ENCODE measurements at regions not wholly inside any gene's neighbourhood (a gene's known extent, or its start where the extent isn't known, plus 50 kb on each side); places are given as distances from the start of the nearest gene placed in this dataset.
A peak's percentile ranks its signal among the peaks of the same experiment; 100 is the strongest.

DNA sequence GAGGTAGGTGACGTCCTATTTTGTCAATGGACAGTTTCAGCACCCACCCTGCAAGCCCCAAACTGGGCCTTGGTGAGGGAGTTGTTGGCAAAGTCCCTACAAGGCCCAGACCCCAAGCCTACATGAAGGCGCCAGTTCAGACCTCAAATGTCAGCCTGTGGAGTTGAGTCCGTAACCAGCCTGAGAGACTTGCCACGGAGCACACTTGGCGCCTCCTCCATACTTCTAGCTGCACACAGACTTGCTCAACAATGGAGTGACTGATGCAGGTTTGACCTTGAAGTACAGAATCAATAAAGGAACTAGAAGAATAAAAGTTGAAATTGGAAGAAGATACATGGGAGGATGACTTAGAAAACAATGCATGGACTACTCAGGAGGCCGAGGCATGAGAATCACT lies 134.3 kb downstream of the PROX1 start:
- ATAC-seq (replicated peaks in 6 of 8) = no peak
- in situ Hi-C loops (cut with MboI; ENCODE audit: low pct_unique_long_range_greater_than_20kb in 2 of 9, low sequenced_read_pairs in 9 of 9, unreplicated experiment in 9 of 9) = loop anchor here in 2 of 9 experiments (10.0 kb wide), 1 partner anchor 877 kb away; no protein-coding TSS in a partner anchor
- Histone ChIP-seq H3K4me1 (replicated peaks in 1 of 2) (peaks cover 7 to 10% of the 10 kb centered on the region in 2 donors), H3K27ac (no peak overlapping the region), H3K4me3 (no peak overlapping the region)
- 0 to 100% (median 84%) methylated on average over 1 to 6 of the region's 6 CpGs; no CpG with 5 or more reads in 2 of the 10 experiments for WGBS, 10 experiments

DNA sequence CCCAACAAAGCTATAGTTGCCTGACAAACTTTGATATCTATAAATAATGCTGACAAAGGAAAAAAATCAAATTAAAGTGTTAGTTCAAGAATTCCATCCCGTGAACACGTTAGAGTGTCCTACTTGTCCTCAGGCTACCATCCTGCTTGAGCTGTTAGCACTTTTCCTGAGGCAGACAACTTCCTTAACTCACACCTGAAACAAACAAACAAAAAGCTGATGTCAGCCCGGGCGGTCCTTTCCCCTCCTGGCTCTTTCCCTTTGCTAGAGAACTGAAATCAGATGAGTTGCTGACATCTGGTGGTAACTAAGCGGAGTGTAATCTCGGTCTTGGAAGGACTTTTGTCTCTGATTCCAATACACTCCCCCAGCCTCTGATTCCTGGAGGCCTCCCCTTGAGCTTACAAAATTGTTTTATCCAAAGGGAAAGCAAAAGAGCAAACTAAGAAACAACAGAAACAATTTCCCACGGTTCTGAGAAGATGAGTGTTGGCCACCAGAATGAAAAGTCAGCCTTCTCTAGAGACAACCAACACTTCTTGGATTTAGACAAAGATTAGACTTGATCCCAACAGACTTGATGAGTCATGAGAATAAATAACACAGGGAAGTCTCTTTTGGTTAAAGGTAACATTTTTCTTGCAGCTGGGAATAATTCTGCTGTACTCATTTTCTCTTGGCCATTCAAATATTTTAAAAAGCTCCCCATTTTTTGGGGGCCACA lies 135.4 kb downstream of the PROX1 start:
- ATAC-seq (replicated peaks in 6 of 8) = peak; percentile 84 to 96 (median 90)
- H3K27ac ChIP-seq = no peak overlapping the region
- H3K4me1 ChIP-seq (replicated peaks in 1 of 2) = peaks cover 7 to 10% of the 10 kb centered on the region in 2 donors
- WGBS, 10 experiments = 0 to 20% (median 5%) methylated on average over 1 to 7 of the region's 7 CpGs
- in situ Hi-C loops (cut with MboI; ENCODE audit: low pct_unique_long_range_greater_than_20kb in 2 of 9, low sequenced_read_pairs in 9 of 9, unreplicated experiment in 9 of 9) = loop anchor here in 2 of 9 experiments (10.0 kb wide), 1 partner anchor 878 kb away; no protein-coding TSS in a partner anchor
- no peak overlapping the region for H3K4me3 ChIP-seq

- ATAC-seq (replicated peaks in 6 of 8) = no peak
- Histone ChIP-seq H3K4me1 (replicated peaks in 1 of 2) (peaks cover 7 to 10% of the 10 kb centered on the region in 2 donors), H3K4me3 (no peak overlapping the region), H3K27ac (no peak overlapping the region)
- in situ Hi-C loops (cut with MboI; ENCODE audit: low pct_unique_long_range_greater_than_20kb in 2 of 9, low sequenced_read_pairs in 9 of 9, unreplicated experiment in 9 of 9) = loop anchor here in 2 of 9 experiments (10.0 kb wide), 1 partner anchor 880 kb away; no protein-coding TSS in a partner anchor
- WGBS, 10 experiments = 40 to 90% (median 75%) methylated on average over 1 to 7 of the region's 7 CpGs; no CpG with 5 or more reads in 1 of the 10 experiments
Measured at GRCh38 chr1:214124281-214124805, 136.6 kb downstream of the PROX1 start.

GRCh38 chr1:214124915-214125314 lies 137.1 kb downstream of the PROX1 start:
- ATAC-seq (replicated peaks in 6 of 8) = no peak
- 40 to 100% (median 56%) methylated on average over 1 to 4 of the region's 4 CpGs for WGBS, 10 experiments
- in situ Hi-C loops (cut with MboI; ENCODE audit: low pct_unique_long_range_greater_than_20kb in 2 of 9, low sequenced_read_pairs in 9 of 9, unreplicated experiment in 9 of 9) = loop anchor here in 3 of 9 experiments (10.0 to 25.0 kb wide), 2 partner anchors 738 to 880 kb away; no protein-coding TSS in a partner anchor
- Histone ChIP-seq H3K4me1 (replicated peaks in 1 of 2) (peaks cover 7 to 10% of the 10 kb centered on the region in 2 donors), H3K27ac (no peak overlapping the region), H3K4me3 (no peak overlapping the region)

DNA sequence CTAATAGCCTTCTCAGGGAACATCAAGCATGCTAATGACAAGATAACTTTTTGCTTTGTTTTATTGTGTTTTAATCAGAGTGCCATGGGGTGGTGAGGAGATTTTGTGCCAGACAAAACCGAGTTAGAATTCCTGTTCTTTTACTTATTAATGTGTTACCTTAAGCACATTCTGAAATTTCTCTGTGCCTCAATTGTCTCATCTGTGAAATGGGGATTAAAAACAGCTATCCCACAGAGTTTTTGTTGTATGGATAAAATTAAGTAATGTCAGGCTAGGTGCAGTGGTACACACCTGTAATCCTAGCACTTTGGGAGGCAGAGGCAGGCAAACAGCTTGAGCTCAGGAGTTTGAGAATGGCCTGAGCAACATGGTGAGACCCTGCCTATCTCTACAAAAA lies 138.0 kb downstream of the PROX1 start:
- H3K4me1 ChIP-seq (replicated peaks in 1 of 2) = peaks cover 7 to 10% of the 10 kb centered on the region in 2 donors
- no peak overlapping the region for H3K4me3 ChIP-seq
- no peak for ATAC-seq (replicated peaks in 6 of 8)
- no peak overlapping the region for H3K27ac ChIP-seq
- WGBS, 10 experiments = 0 to 100% (median 86%) methylated on average over 1 of the region's 1 CpG; no CpG with 5 or more reads in 1 of the 10 experiments
- in situ Hi-C loops (cut with MboI; ENCODE audit: low pct_unique_long_range_greater_than_20kb in 2 of 9, low sequenced_read_pairs in 9 of 9, unreplicated experiment in 9 of 9) = loop anchor here in 3 of 9 experiments (10.0 to 25.0 kb wide), 2 partner anchors 739 to 881 kb away; no protein-coding TSS in a partner anchor

GRCh38 chr1:214126697-214127146 lies 138.9 kb downstream of the PROX1 start:
- in situ Hi-C loops (cut with MboI; ENCODE audit: low pct_unique_long_range_greater_than_20kb in 2 of 9, low sequenced_read_pairs in 9 of 9, unreplicated experiment in 9 of 9) = loop anchor here in 3 of 9 experiments (10.0 to 25.0 kb wide), 2 partner anchors 739 to 882 kb away; no protein-coding TSS in a partner anchor
- Histone ChIP-seq H3K4me1 (replicated peaks in 1 of 2) (peaks cover 7 to 10% of the 10 kb centered on the region in 2 donors), H3K4me3 (no peak overlapping the region), H3K27ac (no peak overlapping the region)
- ATAC-seq (replicated peaks in 6 of 8) = no peak
- WGBS, 10 experiments = 0 to 100% (median 86%) methylated on average over 1 to 2 of the region's 2 CpGs; no CpG with 5 or more reads in 2 of the 10 experiments

GRCh38 chr1:214127705-214128104 lies 139.9 kb downstream of the PROX1 start:
- H3K4me3 ChIP-seq = no peak overlapping the region
- no peak for ATAC-seq (replicated peaks in 6 of 8)
- peaks cover 7 to 10% of the 10 kb centered on the region in 2 donors for H3K4me1 ChIP-seq (replicated peaks in 1 of 2)
- WGBS, 10 experiments = 25 to 98% (median 86%) methylated on average over 2 to 4 of the region's 4 CpGs; no CpG with 5 or more reads in 1 of the 10 experiments
- in situ Hi-C loops (cut with MboI; ENCODE audit: low pct_unique_long_range_greater_than_20kb in 2 of 9, low sequenced_read_pairs in 9 of 9, unreplicated experiment in 9 of 9) = loop anchor here in 3 of 9 experiments (10.0 to 25.0 kb wide), 2 partner anchors 740 to 883 kb away; no protein-coding TSS in a partner anchor
- no peak overlapping the region for H3K27ac ChIP-seq

GRCh38 chr1:214135886-214136285 lies 145.1 kb upstream of the SMYD2 start:
- 40 to 100% (median 52%) methylated on average over 1 to 7 of the region's 7 CpGs; no CpG with 5 or more reads in 5 of the 10 experiments for WGBS, 10 experiments
- peak in 5 of 8 experiments; percentile 8 to 67 (median 52) for ATAC-seq (replicated peaks in 6 of 8)
- Histone ChIP-seq H3K4me1 (replicated peaks in 1 of 2) (peaks cover 15 to 20% of the 10 kb centered on the region in 2 donors), H3K4me3 (no peak overlapping the region), H3K27ac (peak overlapping the region in 1 of 2 donors; percentile 16)
- in situ Hi-C loops (cut with MboI; ENCODE audit: low pct_unique_long_range_greater_than_20kb in 2 of 9, low sequenced_read_pairs in 9 of 9, unreplicated experiment in 9 of 9) = loop anchor here in 1 of 9 experiments (25.0 kb wide), 1 partner anchor 749 kb away; no protein-coding TSS in a partner anchor

DNA sequence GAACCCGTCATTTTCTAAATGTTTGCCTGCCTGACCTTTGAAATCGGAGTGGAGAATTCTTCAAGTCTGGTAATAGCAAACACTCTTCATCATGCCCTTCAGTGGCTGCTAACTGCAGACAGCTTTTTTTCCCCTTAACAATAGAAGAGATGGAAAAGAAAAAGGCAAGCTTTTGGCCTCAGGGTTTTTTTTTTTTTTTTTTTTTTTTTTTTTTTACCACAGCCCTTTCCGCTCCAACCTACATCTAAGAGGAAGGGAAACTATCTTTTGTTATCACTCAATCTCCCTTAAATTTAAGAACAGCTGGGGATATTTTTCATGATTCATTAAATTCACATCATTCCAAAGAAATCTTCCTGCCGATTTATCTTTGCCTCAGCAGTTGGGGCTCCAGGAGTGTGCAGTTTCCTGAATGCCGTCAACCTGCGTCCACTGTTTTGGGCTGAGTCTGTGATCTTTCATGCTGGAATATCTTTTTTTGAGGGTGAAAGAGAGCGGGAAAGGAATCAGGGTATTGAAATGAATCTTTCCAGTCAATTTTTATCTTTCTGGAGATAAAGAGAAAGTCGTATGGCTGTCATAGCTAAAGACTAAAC lies 144.5 kb upstream of the SMYD2 start:
- in situ Hi-C loops (cut with MboI; ENCODE audit: low pct_unique_long_range_greater_than_20kb in 2 of 9, low sequenced_read_pairs in 9 of 9, unreplicated experiment in 9 of 9) = loop anchor here in 1 of 9 experiments (25.0 kb wide), 1 partner anchor 749 kb away; no protein-coding TSS in a partner anchor
- ATAC-seq (replicated peaks in 6 of 8) = peak in 5 of 8 experiments; percentile 50 to 74 (median 70)
- H3K4me1 ChIP-seq (replicated peaks in 1 of 2) = peaks cover 15 to 20% of the 10 kb centered on the region in 2 donors
- H3K4me3 ChIP-seq = no peak overlapping the region
- 13 to 70% (median 37%) methylated on average over 2 to 8 of the region's 8 CpGs for WGBS, 10 experiments
- peak overlapping the region in 1 of 2 donors; percentile 34 for H3K27ac ChIP-seq

DNA sequence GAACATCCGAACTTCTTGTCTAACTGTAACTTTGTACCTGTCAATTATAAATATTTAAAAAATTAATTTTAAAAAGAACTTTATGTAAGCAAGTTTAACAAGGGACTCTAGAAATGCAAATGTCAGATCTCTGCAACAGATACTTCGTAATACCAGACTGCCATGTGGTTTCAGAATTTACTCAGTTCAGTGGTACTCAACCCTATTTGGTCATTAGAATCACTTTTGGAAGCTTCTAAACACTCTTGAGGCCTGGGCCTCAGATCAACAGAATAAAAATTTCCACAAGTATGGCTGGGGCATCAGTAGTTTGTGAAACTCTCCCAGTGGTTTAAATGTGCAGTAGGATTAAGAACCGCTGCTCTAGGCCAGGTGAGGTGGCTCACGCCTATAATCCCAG lies 139.5 kb upstream of the SMYD2 start:
- Histone ChIP-seq H3K27ac (no peak overlapping the region), H3K4me3 (no peak overlapping the region), H3K4me1 (replicated peaks in 1 of 2) (peaks cover 32 to 33% of the 10 kb centered on the region in 2 donors)
- in situ Hi-C loops (cut with MboI; ENCODE audit: low pct_unique_long_range_greater_than_20kb in 2 of 9, low sequenced_read_pairs in 9 of 9, unreplicated experiment in 9 of 9) = loop anchor here in 1 of 9 experiments (25.0 kb wide), 1 partner anchor 754 kb away; no protein-coding TSS in a partner anchor
- 12 to 100% (median 93%) methylated on average over 1 to 4 of the region's 4 CpGs for WGBS, 10 experiments
- ATAC-seq (replicated peaks in 6 of 8) = no peak

DNA sequence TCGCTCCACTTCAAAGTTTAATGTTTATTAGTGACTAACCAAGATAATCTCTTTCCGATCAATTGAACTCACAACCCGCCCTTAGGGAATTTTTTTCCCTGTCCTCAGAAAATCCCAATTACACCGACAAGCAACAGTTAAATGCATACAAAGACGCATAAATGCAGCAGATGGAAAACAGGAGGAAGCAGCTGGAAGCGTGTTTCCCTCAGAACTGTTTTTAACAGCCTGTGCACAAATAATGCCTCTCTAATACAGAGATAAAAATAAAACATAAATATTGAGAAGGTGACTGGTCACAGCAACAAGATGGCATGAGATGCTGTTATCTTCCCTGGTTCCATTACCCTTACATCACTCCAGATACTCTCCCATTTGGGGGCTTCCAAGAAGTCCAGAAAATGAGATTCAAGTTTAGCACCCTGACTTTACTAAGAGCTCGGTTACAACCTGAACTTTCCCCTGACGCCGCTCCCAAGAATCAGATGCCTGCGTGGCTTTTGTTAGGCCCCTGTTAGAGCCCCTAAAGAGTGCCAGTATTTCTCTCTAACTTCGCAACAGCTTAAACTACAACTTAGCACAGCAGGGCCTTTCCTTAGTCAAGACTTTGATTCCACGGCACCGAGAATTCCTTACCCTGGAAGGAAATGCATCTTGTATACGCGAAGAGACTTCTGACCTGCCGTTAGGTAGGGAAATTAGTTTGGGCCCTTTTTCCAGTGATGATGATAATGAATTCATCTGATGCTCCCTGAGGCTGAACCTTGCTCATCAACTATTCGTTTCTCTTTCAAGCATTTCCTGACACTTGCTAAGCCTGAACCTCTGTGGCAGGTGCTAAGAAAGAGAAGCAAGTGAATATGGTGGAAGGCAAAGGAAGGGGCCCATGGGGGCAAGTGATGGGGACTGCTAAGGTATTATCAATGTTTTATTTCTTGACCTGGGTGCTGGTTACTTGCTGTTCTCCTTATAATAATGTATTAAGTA lies 137.7 kb upstream of the SMYD2 start:
- in situ Hi-C loops (cut with MboI; ENCODE audit: low pct_unique_long_range_greater_than_20kb in 2 of 9, low sequenced_read_pairs in 9 of 9, unreplicated experiment in 9 of 9) = loop anchor here in 1 of 9 experiments (25.0 kb wide), 1 partner anchor 756 kb away; no protein-coding TSS in a partner anchor
- H3K4me3 ChIP-seq = no peak overlapping the region
- H3K27ac ChIP-seq = no peak overlapping the region
- H3K4me1 ChIP-seq (replicated peaks in 1 of 2) = peaks cover 22 to 23% of the 10 kb centered on the region in 2 donors
- peak in 5 of 8 experiments; percentile 39 to 50 (median 46) for ATAC-seq (replicated peaks in 6 of 8)
- WGBS, 10 experiments = 20 to 88% (median 59%) methylated on average over 3 to 17 of the region's 17 CpGs
